SK-N-SH (cell line): ENCODE measurements at regions not wholly inside any gene's neighbourhood (a gene's known extent, or its start where the extent isn't known, plus 50 kb on each side); places are given as distances from the start of the nearest gene placed in this dataset.

Experiments
- CTCF ChIP-seq: fragments of 200-600 bp; sonication (generic); IDR thresholded peaks from 2 replicates; pipeline ENCODE4 v1.6.1; 2017; ENCODE audit warnings: antibody characterized with exemption, mild to moderate bottlenecking, moderate library complexity
- YY1 ChIP-seq: IDR thresholded peaks from 2 replicates; pipeline ENCODE4 v1.4.0; 2012; ENCODE audit warnings: low read depth, mild to moderate bottlenecking

DNA sequence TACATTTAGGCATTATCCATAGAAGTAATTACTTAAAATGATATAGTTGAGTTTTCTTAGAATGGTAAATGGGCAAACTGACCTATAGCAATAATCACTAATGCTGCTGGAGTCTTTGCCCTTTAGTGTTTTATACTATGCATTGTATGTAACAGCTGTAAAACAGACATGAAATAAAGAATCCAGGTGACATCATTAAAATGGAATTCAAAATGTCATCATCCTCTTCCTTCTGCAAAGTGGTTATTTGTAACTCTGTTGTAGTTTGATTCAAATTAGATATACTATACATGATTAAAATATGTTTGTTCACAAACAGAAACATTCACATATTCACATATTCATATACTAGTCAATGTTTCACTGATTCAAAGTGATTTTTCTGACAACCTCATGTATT, 598.8 kb downstream of the SLC16A7 start:
- no peak for TF ChIP-seq CTCF
- TF ChIP-seq YY1 = no peak
